IMR-90 (cell line): ENCODE measurements at regions not wholly inside any gene's neighbourhood (a gene's known extent, or its start where the extent isn't known, plus 50 kb on each side); places are given as distances from the start of the nearest gene placed in this dataset.

Source experiments
- ATAC-seq: fragments of 200-7000 bp; cut with Tn5 transposase; 2 replicates; pipeline ENCODE4 v1.9.1; 2020; ENCODE audit warnings: low read depth, mild to moderate bottlenecking, moderate library complexity
- BruUV-seq: library from RNA; stranded (reverse); fragments of 400-500 nt; replicated peaks from 2 replicates; lab custom pipeline; 2021; lab: Mats Ljungman, UMichigan
- CTCF ChIA-PET: fragments of 300-600 bp; formaldehyde crosslinking; extraction: SDS; loops from one replicate; lab custom pipeline; 2021; ENCODE audit warnings: antibody characterized with exemption; lab: Yijun Ruan, JAX
- POLR2A ChIA-PET: fragments of 300-600 bp; sonication (Branson Sonifier 250); formaldehyde crosslinking; loops from one replicate; lab custom pipeline; 2022; ENCODE audit warnings: antibody characterized with exemption; ENCODE audit not compliant: unreplicated experiment; lab: Charles Lee
- DNase-seq: peaks from one replicate; pipeline ENCODE4 v3.0.0; 2013
- H2AFZ ChIP-seq: replicated peaks from 2 replicates; pipeline ENCODE3; 2013; ENCODE audit warnings: low read length, mild to moderate bottlenecking; ENCODE audit not compliant: poor library complexity
- H2AK5ac ChIP-seq: 2 replicates; pipeline ENCODE4 v1.6.1; 2013; ENCODE audit warnings: low read depth, low read length, inconsistent platforms
- H2AK9ac ChIP-seq: replicated peaks from 2 replicates; pipeline ENCODE3; 2013; ENCODE audit warnings: mild to moderate bottlenecking, low read depth, low read length, moderate library complexity; ENCODE audit not compliant: poor library complexity
- H2BK120ac ChIP-seq: 2 replicates; pipeline ENCODE4 v1.6.1; 2013; ENCODE audit warnings: low read depth, low read length, inconsistent platforms
- H2BK15ac ChIP-seq: 3 replicates; pipeline ENCODE4 v1.6.1; 2013; ENCODE audit warnings: low read depth, low read length, inconsistent platforms
- H2BK20ac ChIP-seq: 2 replicates; pipeline ENCODE4 v1.6.1; 2013; ENCODE audit warnings: low read depth, mild to moderate bottlenecking, inconsistent platforms, low read length, moderate library complexity
- H2BK5ac ChIP-seq: 2 replicates; pipeline ENCODE4 v1.6.1; 2013; ENCODE audit warnings: mild to moderate bottlenecking, low read depth, low read length, inconsistent platforms; ENCODE audit not compliant: poor library complexity, severe bottlenecking
- H3K14ac ChIP-seq: replicated peaks from 2 replicates; pipeline ENCODE4 v1.6.1; 2013; ENCODE audit warnings: low read depth, low read length, inconsistent platforms
- H3K18ac ChIP-seq: 2 replicates; pipeline ENCODE4 v1.6.1; 2013; ENCODE audit warnings: low read depth, low read length, control low read depth
- H3K23ac ChIP-seq: 2 replicates; pipeline ENCODE4 v1.6.1; 2013; ENCODE audit warnings: low read depth, low read length, inconsistent platforms
- H3K27ac ChIP-seq: 2 replicates; pipeline ENCODE4 v1.5.1; 2013; ENCODE audit warnings: mild to moderate bottlenecking, control low read depth, low read length; ENCODE audit not compliant: insufficient read depth
- H3K27me3 ChIP-seq: 2 replicates; pipeline ENCODE4 v1.6.1; 2013; ENCODE audit warnings: low read length; ENCODE audit not compliant: control insufficient read depth, insufficient read depth
- H3K36me3 ChIP-seq: 2 replicates; pipeline ENCODE4 v1.6.1; 2013; ENCODE audit warnings: low read length, mixed read lengths; ENCODE audit not compliant: control insufficient read depth, insufficient read depth
- H3K4ac ChIP-seq: 2 replicates; pipeline ENCODE4 v1.6.1; 2013; ENCODE audit warnings: low read depth, low read length, inconsistent platforms
- H3K4me1 ChIP-seq: 2 replicates; pipeline ENCODE4 v1.6.1; 2013; ENCODE audit warnings: low read length, mixed read lengths; ENCODE audit not compliant: control insufficient read depth, insufficient read depth
- H3K4me2 ChIP-seq: 2 replicates; pipeline ENCODE4 v1.6.1; 2013; ENCODE audit warnings: low read depth, mild to moderate bottlenecking, control low read depth, low read length, moderate library complexity
- H3K4me3 ChIP-seq: 2 replicates; pipeline ENCODE4 v1.5.1; 2013; ENCODE audit warnings: low read depth, mild to moderate bottlenecking, control low read depth, low read length, moderate library complexity; ENCODE audit not compliant: insufficient read depth
- H3K56ac ChIP-seq: 2 replicates; pipeline ENCODE4 v1.6.1; 2013; ENCODE audit warnings: low read length, inconsistent platforms; ENCODE audit not compliant: insufficient read depth; ENCODE audit errors: extremely low read depth
- H3K79me1 ChIP-seq, 2 experiments: 2 replicates each; pipeline ENCODE4 v1.6.1; 2013; ENCODE audit warnings: low read length in 2 of 2, inconsistent platforms in 1 of 2, low read depth in 1 of 2
- H3K9ac ChIP-seq: 2 replicates; pipeline ENCODE4 v1.6.1; 2013; ENCODE audit warnings: low read depth, low read length, control low read depth
- H3K9me1 ChIP-seq: 2 replicates; pipeline ENCODE4 v1.6.1; 2013; ENCODE audit warnings: low read length, inconsistent platforms; ENCODE audit not compliant: insufficient read depth
- H3K9me3 ChIP-seq: 2 replicates; pipeline ENCODE4 v1.6.1; 2013; ENCODE audit warnings: low read length; ENCODE audit not compliant: control insufficient read depth, insufficient read depth
- H4K20me1 ChIP-seq: 2 replicates; pipeline ENCODE4 v1.6.1; 2013; ENCODE audit warnings: low read length, inconsistent platforms; ENCODE audit not compliant: insufficient read depth
- H4K5ac ChIP-seq: 2 replicates; pipeline ENCODE4 v1.6.1; 2013; ENCODE audit warnings: mild to moderate bottlenecking, low read depth, low read length, control low read depth
- H4K8ac ChIP-seq, 2 experiments: 2 replicates each; pipeline ENCODE4 v1.6.1; 2013; ENCODE audit warnings: low read depth in 2 of 2, low read length in 2 of 2, control low read depth in 1 of 2, inconsistent platforms in 1 of 2
- H4K91ac ChIP-seq: 2 replicates; pipeline ENCODE4 v1.6.1; 2013; ENCODE audit warnings: low read depth, low read length, inconsistent platforms; ENCODE audit not compliant: insufficient read depth
- BHLHE40 ChIP-seq: fragments of 150-350 bp; IDR thresholded peaks from 2 replicates; pipeline ENCODE4 v1.6.1; 2016; ENCODE audit warnings: mild to moderate bottlenecking, low read depth, low read length
- CEBPB ChIP-seq: IDR thresholded peaks from 2 replicates; pipeline ENCODE4 v1.6.1; 2012; ENCODE audit warnings: low read depth, low read length, improper control_type of control experiment
- CHD1 ChIP-seq: IDR thresholded peaks from 2 replicates; pipeline ENCODE4 v1.6.1; 2012; ENCODE audit warnings: low read depth, low read length, improper control_type of control experiment
- CTCF ChIP-seq: conservative IDR thresholded peaks from 2 replicates; pipeline ENCODE4 v1.5.1; 2012; ENCODE audit warnings: mild to moderate bottlenecking, low read depth, low read length, improper control_type of control experiment
- FOS ChIP-seq: fragments of 150-350 bp; IDR thresholded peaks from 2 replicates; pipeline ENCODE4 v1.6.1; 2016; ENCODE audit warnings: low read depth, low read length
- MAFK ChIP-seq: IDR thresholded peaks from 2 replicates; pipeline ENCODE4 v1.6.1; 2012; ENCODE audit warnings: low read depth, low read length, improper control_type of control experiment
- MXI1 ChIP-seq: IDR thresholded peaks from 2 replicates; pipeline ENCODE4 v1.6.1; 2012; ENCODE audit warnings: low read depth, mild to moderate bottlenecking, low read length, moderate library complexity, borderline replicate concordance
- NFE2L2 ChIP-seq: fragments of 150-350 bp; IDR thresholded peaks from 2 replicates; pipeline ENCODE4 v1.6.1; 2016; ENCODE audit warnings: low read depth, mild to moderate bottlenecking, low read length
- POLR2A ChIP-seq: IDR thresholded peaks from 2 replicates; pipeline ENCODE4 v1.6.1; 2012; ENCODE audit warnings: mild to moderate bottlenecking, low read depth, low read length
- RAD21 ChIP-seq: IDR thresholded peaks from 2 replicates; pipeline ENCODE4 v1.6.1; 2012; ENCODE audit warnings: low read length, improper control_type of control experiment
- RCOR1 ChIP-seq: IDR thresholded peaks from 2 replicates; pipeline ENCODE4 v1.6.1; 2012; ENCODE audit warnings: mild to moderate bottlenecking, low read length, improper control_type of control experiment; ENCODE audit not compliant: insufficient replicate concordance
- RFX5 ChIP-seq: IDR thresholded peaks from 2 replicates; pipeline ENCODE4 v1.8.0; 2012; ENCODE audit warnings: low read depth, mild to moderate bottlenecking, low read length, moderate library complexity
- WGBS, 2 experiments: methylation state at CpG; one replicate each; pipeline versions ENCODE4 v1.1.5 to v1.1.7; 2013; ENCODE audit warnings: missing lambda C conversion rate in 2 of 2; ENCODE audit not compliant: insufficient read length in 1 of 2; ENCODE audit errors: extremely low coverage in 2 of 2; 5-methylcytosine and 5-hydroxymethylcytosine counted together
- dilution Hi-C: fragments of 300-500 bp; cut with HindIII; formaldehyde crosslinking; loops from one replicate; pipeline ENCODE4 v1.14.3; 2018; ENCODE audit warnings: low sequenced_read_pairs; ENCODE audit not compliant: unreplicated experiment
- in situ Hi-C: fragments of 300-500 bp; cut with MboI; formaldehyde crosslinking; loops from 3 replicates; pipeline ENCODE4 v1.14.3; 2019; ENCODE audit warnings: low sequenced_read_pairs, inconsistent platforms, mixed read lengths
- intact Hi-C: fragments of 100-400 bp; cut with micrococcal nuclease; formaldehyde crosslinking; loops from 2 replicates; pipeline ENCODE4 v1.10.0; 2022
- TF ChIP-seq, protein P1 (sequence below): fragments of 150-350 bp; IDR thresholded peaks from 2 replicates; pipeline ENCODE4 v1.6.1; 2016; ENCODE audit warnings: low read depth, mild to moderate bottlenecking, low read length, moderate library complexity, borderline replicate concordance

- Histone ChIP-seq H3K18ac (no peak overlapping the region), H4K91ac (no peak overlapping the region), H3K9me3 (no peaks in the 10 kb centered on the region), H3K27ac (no peak overlapping the region), H2BK20ac (no peak overlapping the region), H3K14ac (no peak overlapping the region), H3K79me1 (no peaks in the 10 kb centered on the region), H2AFZ (no peak overlapping the region), H3K36me3 (no peaks in the 10 kb centered on the region), H3K56ac (no peak overlapping the region), H4K20me1 (no peaks in the 10 kb centered on the region; the same call in 1 of the 2 replicates), H2BK120ac (no peak overlapping the region), H2AK5ac (no peak overlapping the region), H2AK9ac (no peak overlapping the region), H3K4me3 (no peak overlapping the region), H2BK15ac (no peak overlapping the region), H2BK5ac (no peak overlapping the region), H4K5ac (no peak overlapping the region), H4K8ac (no peak overlapping the region), H3K23ac (no peak overlapping the region), H3K27me3 (no peaks in the 10 kb centered on the region), H3K9ac (no peak overlapping the region), H3K9me1 (no peaks in the 10 kb centered on the region), H3K4ac (no peak overlapping the region), H3K4me1 (no peaks in the 10 kb centered on the region), H3K4me2 (no peak overlapping the region)
- in situ Hi-C loops: no loop called here
- BruUV-seq: no TSS peak
- TF ChIP-seq POLR2A (no peak), RCOR1 (no peak), MXI1 (no peak), CTCF (no peak), BHLHE40 (no peak), NFE2L2 (no peak), FOS (no peak), RAD21 (no peak), MAFK (no peak), RFX5 (no peak), CEBPB (no peak), CHD1 (no peak)
- TF ChIP-seq, protein P1, sequence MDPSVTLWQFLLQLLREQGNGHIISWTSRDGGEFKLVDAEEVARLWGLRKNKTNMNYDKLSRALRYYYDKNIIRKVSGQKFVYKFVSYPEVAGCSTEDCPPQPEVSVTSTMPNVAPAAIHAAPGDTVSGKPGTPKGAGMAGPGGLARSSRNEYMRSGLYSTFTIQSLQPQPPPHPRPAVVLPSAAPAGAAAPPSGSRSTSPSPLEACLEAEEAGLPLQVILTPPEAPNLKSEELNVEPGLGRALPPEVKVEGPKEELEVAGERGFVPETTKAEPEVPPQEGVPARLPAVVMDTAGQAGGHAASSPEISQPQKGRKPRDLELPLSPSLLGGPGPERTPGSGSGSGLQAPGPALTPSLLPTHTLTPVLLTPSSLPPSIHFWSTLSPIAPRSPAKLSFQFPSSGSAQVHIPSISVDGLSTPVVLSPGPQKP: no peak
- intact Hi-C loops: no loop called here
- ATAC-seq (no peak), DNase-seq (no peak)
- ChIA-PET POLR2A (no interaction called here), CTCF (no interaction called here)
- WGBS, 2 experiments: no CpG with 5 or more reads among the region's 1 CpG
- dilution Hi-C loops: no loop called here
Observed at GRCh38 chr18:6476190-6476589, 61.5 kb upstream of the L3MBTL4 start.
